Astrocyte of the hippocampus (primary cell): ENCODE measurements at regions not wholly inside any gene's neighbourhood (a gene's known extent, or its start where the extent isn't known, plus 50 kb on each side); places are given as distances from the start of the nearest gene placed in this dataset.

Experiments
- DNase-seq: peaks from one replicate; pipeline ENCODE4 v3.0.0; 2011; ENCODE audit warnings: low read depth, low spot score

GRCh38 chr10:89095701-89096391, 105.2 kb downstream of the FAS start:
- no peak for DNase-seq

- no peak for DNase-seq
Observed at GRCh38 chr10:89093728-89094127, 103.1 kb downstream of the FAS start.

- DNase-seq = no peak
Observed at GRCh38 chr10:89092981-89093380, 102.4 kb downstream of the FAS start.

GRCh38 chr10:89092439-89092838, 101.8 kb downstream of the FAS start:
- no peak for DNase-seq

GRCh38 chr10:89091496-89091895, 100.9 kb downstream of the FAS start:
- no peak for DNase-seq

GRCh38 chr10:89090756-89091445, 100.3 kb downstream of the FAS start:
- peak; percentile 81 for DNase-seq

- DNase-seq = no peak
Observed at GRCh38 chr10:89086801-89087521, 96.4 kb downstream of the FAS start.

- no peak for DNase-seq
Observed at GRCh38 chr10:89085153-89085552, 94.6 kb downstream of the FAS start.

- no peak for DNase-seq
Observed at GRCh38 chr10:89082086-89082485, 91.5 kb downstream of the FAS start.

GRCh38 chr10:89080660-89081059, 90.1 kb downstream of the FAS start:
- DNase-seq = no peak

- DNase-seq = no peak
Observed at GRCh38 chr10:89079961-89080360, 89.4 kb downstream of the FAS start.

GRCh38 chr10:89078724-89079672, 88.4 kb downstream of the FAS start:
- DNase-seq = no peak

- no peak for DNase-seq
Observed at GRCh38 chr10:89076120-89076519, 85.5 kb downstream of the FAS start.

GRCh38 chr10:89075631-89076030, 85.0 kb downstream of the FAS start:
- DNase-seq = no peak

- peak; percentile 70 for DNase-seq
Observed at GRCh38 chr10:89074120-89074519, 83.5 kb downstream of the FAS start.

- DNase-seq = peak; percentile 28
Observed at GRCh38 chr10:89073719-89074118, 83.1 kb downstream of the FAS start.

GRCh38 chr10:89069589-89069988, 79.0 kb downstream of the FAS start:
- no peak for DNase-seq
